ENCODE measurements at regions not wholly inside any gene's neighbourhood (a gene's known extent, or its start where the extent isn't known, plus 50 kb on each side); places are given as distances from the start of the nearest gene placed in this dataset.

GRCh38 chr17:77810536-77810935, 148.0 kb upstream of the TNRC6C start:
- DNase-seq (ENCODE audit: low read depth, low spot score), result no peak

- no peak for DNase-seq (ENCODE audit: low read depth, low spot score)
Observed at GRCh38 chr17:77811521-77811920, 147.0 kb upstream of the TNRC6C start.

- DNase-seq (ENCODE audit: low read depth, low spot score), result no peak
Observed at GRCh38 chr17:77814091-77814772, 144.3 kb upstream of the TNRC6C start.

- no peak for DNase-seq (ENCODE audit: low read depth, low spot score)
Observed at GRCh38 chr17:77815127-77815905, 143.2 kb upstream of the TNRC6C start.

GRCh38 chr17:77817953-77818352, 140.6 kb upstream of the TNRC6C start:
- no peak for DNase-seq (ENCODE audit: low read depth, low spot score)

- DNase-seq (ENCODE audit: low read depth, low spot score), result no peak
Observed at GRCh38 chr17:77819497-77819896, 139.0 kb upstream of the TNRC6C start.

- no peak for DNase-seq (ENCODE audit: low read depth, low spot score)
Observed at GRCh38 chr17:77821114-77821513, 137.4 kb upstream of the TNRC6C start.

GRCh38 chr17:77822302-77823030, 136.0 kb upstream of the TNRC6C start:
- no peak for DNase-seq (ENCODE audit: low read depth, low spot score)

GRCh38 chr17:77824102-77824779, 134.3 kb upstream of the TNRC6C start:
- DNase-seq (ENCODE audit: low read depth, low spot score), result no peak

- DNase-seq (ENCODE audit: low read depth, low spot score), result no peak
Observed at GRCh38 chr17:77824780-77825280, 133.7 kb upstream of the TNRC6C start.

- DNase-seq (ENCODE audit: low read depth, low spot score), result no peak
Observed at GRCh38 chr17:77825621-77826020, 132.9 kb upstream of the TNRC6C start.

- no peak for DNase-seq (ENCODE audit: low read depth, low spot score)
Observed at GRCh38 chr17:77826132-77826873, 132.2 kb upstream of the TNRC6C start.

GRCh38 chr17:77827039-77827438, 131.5 kb upstream of the TNRC6C start:
- DNase-seq (ENCODE audit: low read depth, low spot score), result no peak

- no peak for DNase-seq (ENCODE audit: low read depth, low spot score)
Observed at GRCh38 chr17:77827511-77827910, 131.0 kb upstream of the TNRC6C start.

GRCh38 chr17:77828749-77829539, 129.6 kb upstream of the TNRC6C start:
- DNase-seq (ENCODE audit: low read depth, low spot score), result no peak

GRCh38 chr17:77829843-77830799, 128.4 kb upstream of the TNRC6C start:
- no peak for DNase-seq (ENCODE audit: low read depth, low spot score)

GRCh38 chr17:77830816-77831473, 127.6 kb upstream of the TNRC6C start:
- DNase-seq (ENCODE audit: low read depth, low spot score), result no peak

GRCh38 chr17:77831474-77832179, 126.9 kb upstream of the TNRC6C start:
- DNase-seq (ENCODE audit: low read depth, low spot score), result no peak
